ENCODE measurements at regions not wholly inside any gene's neighbourhood (a gene's known extent, or its start where the extent isn't known, plus 50 kb on each side); places are given as distances from the start of the nearest gene placed in this dataset.

DNA sequence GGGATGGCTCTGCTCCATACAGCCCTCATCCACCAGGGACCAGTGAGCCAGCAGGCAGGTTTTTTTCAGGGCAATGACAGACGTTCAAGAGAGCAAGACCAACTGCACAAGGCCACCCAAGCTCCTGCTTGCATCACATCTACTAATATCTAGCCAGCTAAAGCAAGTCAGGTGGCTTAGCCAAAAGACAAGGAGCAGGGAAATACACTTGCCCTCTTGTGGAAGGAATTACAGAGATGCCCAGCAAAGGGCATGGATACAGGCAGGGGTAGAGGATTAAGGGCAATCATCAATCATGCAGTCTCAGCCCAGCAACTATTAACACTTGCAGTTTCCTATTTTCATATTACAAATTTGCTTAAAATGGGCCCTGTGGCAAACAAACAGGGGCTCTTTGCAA is 81.5 kb upstream of the NTRK3 start:
- DNase-seq (ENCODE audit: low read depth), result no peak
- H3K4me3 ChIP-seq (ENCODE audit: low read depth, low read length), result no peak overlapping the region
- no peak for TF ChIP-seq CTCF (IDR thresholded peaks at IDR 0.05; ENCODE audit: insufficient read depth, low read depth, low read length)

- no peak for DNase-seq (ENCODE audit: low read depth)
- H3K4me3 ChIP-seq (ENCODE audit: low read depth, low read length), result no peak overlapping the region
- no peak for TF ChIP-seq CTCF (IDR thresholded peaks at IDR 0.05; ENCODE audit: insufficient read depth, low read depth, low read length)
Observed at GRCh38 chr15:88335074-88335473, 78.5 kb upstream of the NTRK3 start.

- no peak for TF ChIP-seq CTCF (IDR thresholded peaks at IDR 0.05; ENCODE audit: insufficient read depth, low read depth, low read length)
- no peak for DNase-seq (ENCODE audit: low read depth)
- H3K4me3 ChIP-seq (ENCODE audit: low read depth, low read length), result no peak overlapping the region
Observed at GRCh38 chr15:88334436-88334835, 77.9 kb upstream of the NTRK3 start.

DNA sequence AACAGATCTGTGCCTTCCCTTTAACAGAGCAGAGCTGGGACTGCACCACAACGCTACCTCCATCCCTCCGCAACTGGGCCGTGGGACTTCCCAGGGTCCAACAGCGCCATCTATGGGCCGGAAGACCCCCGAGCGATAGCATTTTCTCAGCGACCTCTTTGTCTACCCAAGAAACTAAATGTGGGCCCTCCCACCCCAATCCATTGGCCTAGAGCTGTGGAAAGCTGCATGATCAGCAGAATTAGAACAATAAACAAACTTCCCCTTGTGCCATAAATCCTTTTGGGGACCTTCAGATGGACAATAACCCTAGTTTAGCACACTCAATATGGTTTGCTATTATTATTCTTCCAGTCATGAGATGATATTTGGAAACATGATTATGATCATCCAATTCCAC is 74.8 kb upstream of the NTRK3 start:
- DNase-seq (ENCODE audit: low read depth), result no peak
- peak; percentile 37 for TF ChIP-seq CTCF (IDR thresholded peaks at IDR 0.05; ENCODE audit: insufficient read depth, low read depth, low read length)
- no peak overlapping the region for H3K4me3 ChIP-seq (ENCODE audit: low read depth, low read length)

DNA sequence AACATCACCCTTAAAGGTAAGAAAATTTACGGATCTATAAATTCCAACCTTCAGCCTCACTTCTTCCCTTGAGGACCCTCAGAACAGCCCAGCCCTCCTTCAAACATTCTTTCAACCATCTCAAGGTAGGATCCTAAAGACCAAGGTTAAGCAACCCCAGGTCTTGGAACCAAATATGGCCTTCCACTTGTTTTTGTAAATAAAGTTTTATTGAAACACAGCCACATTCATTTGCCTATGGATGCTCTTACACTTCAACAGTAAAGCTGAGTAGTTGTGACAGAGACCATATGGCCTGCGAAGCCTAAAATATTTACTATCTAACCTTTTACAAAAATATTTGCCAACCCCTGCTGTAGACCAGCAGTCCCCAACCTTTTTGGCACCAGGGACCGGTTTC is 70.4 kb upstream of the NTRK3 start:
- no peak for DNase-seq (ENCODE audit: low read depth)
- no peak for TF ChIP-seq CTCF (IDR thresholded peaks at IDR 0.05; ENCODE audit: insufficient read depth, low read depth, low read length)
- H3K4me3 ChIP-seq (ENCODE audit: low read depth, low read length), result no peak overlapping the region

DNA sequence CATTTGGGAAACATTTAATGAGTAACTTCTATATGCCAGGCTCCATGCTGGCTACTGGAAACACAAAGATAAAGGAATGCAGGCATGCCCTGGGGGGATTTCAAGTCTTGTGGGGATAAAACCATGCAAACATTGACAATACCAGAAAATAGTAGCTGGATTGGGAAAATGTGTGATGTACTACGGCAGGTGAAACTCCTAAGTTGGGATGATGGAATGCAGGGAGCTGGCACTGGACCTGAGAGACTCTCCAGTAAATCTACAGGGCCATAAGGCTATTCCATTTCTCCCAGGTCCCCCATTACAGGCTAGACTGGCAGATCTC is 68.2 kb upstream of the NTRK3 start:
- DNase-seq (ENCODE audit: low read depth), result no peak
- TF ChIP-seq CTCF (IDR thresholded peaks at IDR 0.05; ENCODE audit: insufficient read depth, low read depth, low read length), result no peak
- H3K4me3 ChIP-seq (ENCODE audit: low read depth, low read length), result no peak overlapping the region

DNA sequence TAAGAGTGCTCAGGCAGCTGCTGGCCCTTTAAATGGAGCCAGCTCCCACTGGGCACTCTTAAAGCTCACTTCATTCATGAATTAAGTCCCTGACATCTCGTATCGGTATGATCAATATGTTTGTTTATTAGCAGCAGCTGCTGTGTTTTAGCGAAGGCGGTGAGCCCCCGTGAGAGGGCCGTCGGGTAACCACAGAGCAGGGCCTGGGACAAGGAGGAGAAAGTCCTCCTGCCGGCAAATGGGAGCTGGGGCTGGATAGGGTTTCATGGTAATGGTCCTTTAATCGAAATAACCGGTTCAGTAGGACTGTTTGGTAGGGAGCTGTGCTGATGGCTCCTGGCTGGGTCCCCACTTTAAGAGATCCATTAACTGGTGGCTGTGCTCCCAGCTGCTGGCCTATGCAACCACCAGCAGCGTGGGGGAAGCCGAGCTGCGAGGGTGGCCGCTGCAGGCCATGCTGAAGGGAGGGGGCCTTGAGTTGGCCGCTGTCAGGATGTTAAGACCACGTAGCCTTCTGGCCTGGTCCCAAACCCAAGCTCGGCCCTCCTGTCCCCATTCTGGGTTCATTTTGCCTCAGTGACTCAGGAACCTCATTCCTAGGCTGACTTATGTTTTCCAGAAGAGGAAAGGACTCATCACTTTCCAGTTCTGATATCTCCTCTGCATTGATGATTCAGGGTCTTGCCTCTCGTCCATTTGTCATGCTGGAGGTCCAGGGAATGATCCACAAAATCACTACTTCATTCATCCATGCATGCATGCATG is 67.6 kb upstream of the NTRK3 start:
- H3K4me3 ChIP-seq (ENCODE audit: low read depth, low read length), result no peak overlapping the region
- no peak for DNase-seq (ENCODE audit: low read depth)
- TF ChIP-seq CTCF (IDR thresholded peaks at IDR 0.05; ENCODE audit: insufficient read depth, low read depth, low read length), result no peak

All from fibroblast of villous mesenchyme (primary cell).